Colon (tissue), 2 donors: ENCODE measurements at regions not wholly inside any gene's neighbourhood (a gene's known extent, or its start where the extent isn't known, plus 50 kb on each side); places are given as distances from the start of the nearest gene placed in this dataset.

ENCODE experiments used
- FAIRE-seq: peaks from 2 replicates; lab custom pipeline; 2012; peaks lifted over from hg19 to GRCh38; lab: Jason Lieb, UNC
- donor health status: control.
- donor health status: control.

DNA sequence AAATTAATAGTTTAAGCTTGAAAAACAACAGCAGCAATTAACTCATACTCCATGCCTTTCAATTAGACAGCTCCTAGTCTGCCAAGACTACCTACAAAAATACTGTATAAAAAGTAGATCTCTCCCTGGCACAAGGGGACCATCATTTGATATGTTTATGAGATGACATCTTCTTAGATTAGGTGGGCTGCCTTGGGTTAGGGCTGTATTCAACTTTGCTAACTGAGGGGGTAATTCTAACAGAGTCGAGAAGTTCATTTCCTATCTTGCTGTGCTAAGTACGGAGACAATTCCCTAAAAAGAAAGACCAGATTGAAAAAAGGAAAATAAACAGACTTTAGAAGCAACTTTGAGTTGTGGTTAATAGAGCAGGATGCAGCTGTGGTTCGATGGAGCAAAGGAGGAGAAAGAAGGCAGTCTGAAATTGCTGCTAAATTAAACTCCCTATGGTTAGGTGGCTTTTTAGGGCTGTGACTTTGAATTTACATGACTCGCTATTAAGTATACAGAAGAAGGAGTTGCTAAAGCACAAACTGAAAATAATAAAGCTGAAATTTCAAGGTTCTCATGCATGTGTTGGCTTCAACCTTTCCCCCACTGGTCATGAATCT lies 75.4 kb downstream of the CDC7 start:
- FAIRE-seq, result no peak

GRCh38 chr1:91578320-91579109 lies 77.9 kb downstream of the CDC7 start:
- FAIRE-seq, result no peak

GRCh38 chr1:91579658-91580228 lies 79.1 kb downstream of the CDC7 start:
- no peak for FAIRE-seq

GRCh38 chr1:91582431-91582921 lies 81.8 kb downstream of the CDC7 start:
- no peak for FAIRE-seq

- FAIRE-seq, result no peak
Observed at GRCh38 chr1:91583326-91583755, 82.7 kb downstream of the CDC7 start.

DNA sequence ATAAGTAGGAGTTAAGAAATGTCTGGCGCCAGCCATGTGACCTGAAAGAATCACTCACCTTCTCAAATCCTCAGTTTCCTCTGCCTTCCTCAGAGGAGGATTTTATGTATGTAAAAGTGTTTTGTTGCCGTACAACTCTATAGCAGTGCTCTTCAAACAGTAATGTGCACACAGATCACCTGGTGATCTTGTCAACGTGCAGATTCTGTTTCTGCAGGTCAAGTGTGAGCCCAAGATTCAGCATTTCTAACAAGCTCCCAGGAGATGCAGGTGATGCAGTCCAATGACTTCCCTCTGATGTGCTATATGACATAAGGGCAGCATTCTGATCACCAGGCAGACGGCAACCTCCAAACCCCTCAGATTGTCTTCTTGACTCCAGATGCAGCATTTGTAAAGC lies 83.7 kb downstream of the CDC7 start:
- FAIRE-seq, result no peak

- FAIRE-seq, result no peak
Observed at GRCh38 chr1:91584878-91585277, 84.2 kb downstream of the CDC7 start.

DNA sequence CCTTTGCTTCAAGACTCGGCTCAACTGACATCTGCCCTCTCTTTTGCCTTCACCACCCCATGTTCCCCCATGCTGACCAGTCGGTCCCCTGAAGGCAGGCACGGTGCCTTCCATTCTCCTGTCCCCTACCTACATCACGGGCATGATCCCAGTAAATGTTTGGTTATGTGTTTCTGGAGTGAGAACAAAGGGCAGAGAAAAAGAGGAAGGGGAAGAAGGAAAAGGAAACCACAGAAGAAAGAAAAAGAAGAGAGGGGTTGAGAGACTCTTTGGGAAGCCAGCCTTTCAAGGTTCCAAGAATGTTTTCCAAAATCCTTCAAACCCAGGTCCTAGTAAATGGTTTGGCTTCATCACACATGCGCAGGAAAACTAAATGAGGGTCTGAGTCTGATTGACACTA lies 84.9 kb downstream of the CDC7 start:
- no peak for FAIRE-seq

GRCh38 chr1:91585982-91586381 lies 85.3 kb downstream of the CDC7 start:
- no peak for FAIRE-seq

DNA sequence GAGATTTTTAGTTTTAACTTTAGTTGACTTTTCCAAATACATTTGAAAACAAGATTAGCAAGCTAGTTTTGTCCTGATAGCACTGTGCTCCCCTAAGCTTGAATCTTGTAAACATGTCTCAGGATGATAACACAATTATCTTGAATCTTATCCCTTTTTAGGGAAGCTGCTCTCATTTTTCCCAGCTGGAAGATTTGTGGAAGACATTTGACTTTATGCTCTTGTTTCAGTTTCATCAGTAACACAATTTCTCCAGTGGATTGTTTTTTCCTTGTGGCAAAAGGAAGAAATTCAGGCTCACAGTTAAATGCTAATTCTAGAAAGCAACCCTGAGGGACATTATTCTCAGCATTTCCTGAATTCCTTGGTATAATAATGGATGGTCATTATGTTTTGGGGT lies 88.8 kb downstream of the CDC7 start:
- FAIRE-seq, result no peak

- no peak for FAIRE-seq
Observed at GRCh38 chr1:91591175-91591974, 90.7 kb downstream of the CDC7 start.

GRCh38 chr1:91592716-91593477 lies 92.2 kb downstream of the CDC7 start:
- FAIRE-seq, result no peak

DNA sequence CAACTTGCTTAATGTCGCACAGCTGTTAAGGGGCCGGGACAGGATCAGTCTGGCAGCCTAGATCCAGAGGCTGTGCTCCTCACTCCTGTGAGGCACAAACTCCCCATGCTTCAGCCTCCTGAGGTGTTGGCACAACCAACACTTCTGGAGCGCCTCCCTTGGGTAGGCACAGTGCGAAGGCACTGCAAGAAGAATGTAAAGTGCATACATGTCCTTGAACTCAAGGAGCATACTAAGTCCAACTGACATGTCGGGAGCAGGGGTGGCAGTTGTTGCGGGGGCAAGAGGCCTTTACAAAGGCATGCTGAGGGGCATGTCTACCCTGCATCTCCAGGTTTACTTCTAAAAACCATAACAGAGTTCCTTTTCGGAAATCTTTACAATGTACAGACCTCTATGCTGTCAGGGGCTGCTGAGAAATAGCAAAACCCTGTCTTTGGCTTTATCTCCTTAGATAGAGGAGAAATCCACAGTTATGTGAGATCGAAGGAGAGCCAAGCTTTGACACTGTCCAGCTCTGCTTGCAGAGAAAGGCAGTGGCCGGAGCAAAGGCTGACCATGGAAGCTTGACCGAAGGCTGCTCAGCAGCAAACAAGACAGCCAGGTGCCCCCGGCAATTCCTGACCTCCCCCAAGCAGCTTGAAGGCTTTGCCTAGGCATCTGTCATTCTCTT lies 93.9 kb downstream of the CDC7 start:
- FAIRE-seq, result no peak

- no peak for FAIRE-seq
Observed at GRCh38 chr1:91596474-91596873, 95.8 kb downstream of the CDC7 start.

- no peak for FAIRE-seq
Observed at GRCh38 chr1:91597215-91597614, 96.6 kb downstream of the CDC7 start.

DNA sequence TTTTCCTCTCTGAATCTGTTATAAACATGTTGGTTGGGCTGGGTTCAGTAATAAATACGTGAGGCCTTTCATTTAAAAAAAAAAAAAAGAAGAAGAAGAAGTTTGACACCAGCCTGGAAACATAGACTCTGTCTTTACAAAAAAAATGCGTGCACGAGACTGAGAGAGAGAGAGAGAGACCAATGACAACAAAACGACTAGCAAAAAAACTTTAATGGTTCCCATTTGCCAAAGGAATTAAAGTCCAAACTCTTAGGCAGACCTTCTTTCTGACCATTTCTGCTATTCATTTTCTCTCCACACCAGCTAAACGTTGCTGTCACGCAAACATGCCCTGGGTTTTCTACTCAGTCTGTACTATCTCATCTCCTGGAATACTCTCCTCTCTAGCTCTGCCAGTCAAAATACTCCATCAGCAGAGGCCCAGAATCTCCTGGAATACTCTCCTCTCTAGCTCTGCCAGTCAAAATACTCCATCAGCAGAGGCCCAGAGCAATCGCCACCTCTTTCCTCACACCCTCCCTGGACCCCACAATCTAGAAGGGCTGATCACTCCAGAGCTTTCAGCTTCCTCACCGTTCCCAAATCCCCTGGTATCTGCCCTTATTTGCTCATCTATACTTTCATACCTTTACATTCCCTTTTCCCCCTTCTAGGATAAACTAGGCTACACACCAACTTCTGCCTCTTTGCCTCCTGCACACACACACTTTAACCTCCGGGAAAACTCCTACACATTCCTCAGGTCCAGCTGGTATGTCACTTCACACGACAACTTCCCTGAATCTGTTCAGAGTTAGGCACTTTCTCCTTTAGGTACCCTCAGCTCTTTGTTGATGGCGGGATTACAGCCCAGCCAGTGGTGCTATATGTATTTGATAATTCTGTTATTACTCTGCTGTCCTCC lies 100.0 kb downstream of the CDC7 start:
- FAIRE-seq, result no peak

DNA sequence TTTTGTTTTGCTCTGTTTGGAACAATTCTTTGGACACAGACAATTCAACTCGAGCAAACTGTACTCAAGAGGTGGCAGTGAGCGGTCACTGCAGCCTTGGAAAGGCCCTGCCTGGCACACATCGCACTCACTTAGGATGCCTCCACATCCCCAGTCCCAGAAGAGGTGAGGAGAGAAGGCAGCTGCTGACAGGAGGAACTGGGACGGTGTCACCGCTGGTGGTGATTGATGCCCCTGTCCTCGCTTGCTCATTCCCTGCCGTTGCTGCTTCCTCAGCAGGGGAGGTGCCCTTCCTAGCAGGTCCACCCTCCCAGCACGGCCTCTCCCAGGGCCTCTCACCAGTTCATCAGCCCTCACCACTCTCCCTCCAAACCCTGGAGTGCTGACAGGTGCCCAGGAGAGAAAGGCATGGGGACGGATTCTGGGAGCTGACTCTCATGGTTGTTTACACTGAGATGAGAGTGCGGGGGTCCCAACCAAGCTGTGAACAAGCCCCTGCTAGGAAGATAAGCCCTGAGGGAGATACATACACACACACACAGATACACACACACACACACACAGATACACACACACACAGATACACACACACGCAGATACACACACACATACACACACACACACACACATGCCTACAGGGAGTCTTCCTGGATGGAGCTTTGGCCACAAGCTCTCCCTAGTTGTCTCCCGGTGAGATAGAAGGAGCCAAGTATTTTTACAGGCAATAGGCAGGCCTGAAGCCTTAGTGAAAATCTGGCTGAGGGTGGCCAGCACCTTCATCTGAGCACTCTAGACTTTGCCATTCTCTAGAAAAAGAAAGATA lies 101.1 kb downstream of the CDC7 start:
- FAIRE-seq, result no peak

DNA sequence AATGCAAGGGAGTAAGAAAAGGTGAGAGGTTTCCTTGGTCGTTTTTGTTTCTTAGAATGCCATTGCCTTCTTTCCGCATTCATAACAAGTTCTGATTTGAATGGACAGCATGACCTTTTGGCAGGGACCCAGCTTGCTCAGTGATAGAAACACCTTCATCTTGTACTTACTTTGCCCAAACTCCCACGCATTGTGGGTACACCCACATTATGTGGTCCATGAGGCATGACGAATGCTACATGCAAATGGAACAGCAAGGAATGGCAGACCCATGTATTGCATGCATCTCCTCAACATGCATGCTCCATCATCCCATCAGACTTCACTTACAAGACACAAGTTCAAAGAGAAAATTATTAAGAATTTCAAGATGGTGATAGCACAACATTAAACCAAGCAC lies 102.8 kb downstream of the CDC7 start:
- no peak for FAIRE-seq

DNA sequence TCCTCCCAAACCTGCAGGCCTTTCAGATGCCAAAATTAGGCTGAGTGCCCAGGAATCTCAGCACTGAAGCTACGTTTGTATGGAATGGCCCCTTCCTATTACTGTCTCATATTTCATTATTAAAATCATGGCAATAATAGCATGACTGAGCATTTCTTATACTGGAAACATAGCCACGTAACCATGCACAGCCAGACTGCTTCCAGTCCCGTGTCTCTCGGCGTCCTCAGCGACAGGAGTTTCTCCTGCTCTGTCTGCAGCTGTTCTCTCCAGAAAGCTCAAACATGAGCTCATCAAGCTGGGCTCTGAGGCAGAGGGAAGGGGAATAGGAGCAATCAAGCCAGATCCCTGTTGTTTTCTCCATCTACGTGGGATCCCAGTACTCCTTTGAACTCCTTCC lies 104.0 kb downstream of the CDC7 start:
- no peak for FAIRE-seq
